ENCODE measurements at regions not wholly inside any gene's neighbourhood (a gene's known extent, or its start where the extent isn't known, plus 50 kb on each side); places are given as distances from the start of the nearest gene placed in this dataset.

DNA sequence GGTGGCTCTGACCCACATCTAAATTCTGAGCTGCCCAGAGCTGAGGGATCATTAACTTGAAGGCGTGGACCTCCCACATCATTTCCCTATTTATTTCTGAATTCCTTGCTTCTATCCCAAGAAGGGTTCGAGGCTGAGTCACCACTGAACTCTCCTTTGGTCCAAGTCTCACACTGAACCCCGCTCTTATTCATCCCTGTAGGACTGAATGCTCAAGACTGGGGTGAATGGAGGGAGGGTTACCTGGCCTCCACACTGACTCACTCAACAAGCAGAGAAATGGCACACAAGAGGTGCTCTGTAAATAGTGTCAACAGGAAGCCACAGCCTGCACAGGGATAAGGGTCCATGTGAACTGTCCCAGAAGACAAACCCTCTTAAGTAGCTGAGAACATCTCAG is 79.1 kb upstream of the FSTL4 start:
- WGBS, 2 donors (ENCODE audit: extremely low coverage in 2 of 2, insufficient read length in 2 of 2, insufficient replicate concordance in 1 of 2) = no CpG with 5 or more reads among the region's 3 CpGs
- H3K79me1 ChIP-seq (ENCODE audit: low read depth, low read length) = no peaks in the 10 kb centered on the region
- H3K4me2 ChIP-seq (ENCODE audit: insufficient read depth, low read length, poor library complexity, severe bottlenecking) = no peak overlapping the region
- no peak overlapping the region for H2BK5ac ChIP-seq (ENCODE audit: low read length)
- H3K4ac ChIP-seq (ENCODE audit: low read length) = no peak overlapping the region
- no peaks in the 10 kb centered on the region for H3K4me1 ChIP-seq (ENCODE audit: control insufficient read depth in 2 of 2, insufficient read depth in 1 of 2, low read depth in 1 of 2, low read length in 2 of 2)
- H3K27ac ChIP-seq (replicated peaks; ENCODE audit: low read length) = no peak overlapping the region
- H3K4me3 ChIP-seq (ENCODE audit: low read length in 2 of 2) = no peak overlapping the region
- no peak overlapping the region for H3K9ac ChIP-seq (ENCODE audit: low read depth, low read length, poor library complexity)
- H4K91ac ChIP-seq (ENCODE audit: low read depth, low read length, poor library complexity) = no peak overlapping the region
- H2BK120ac ChIP-seq (ENCODE audit: low read depth, low read length) = no peak overlapping the region
- H3K36me3 ChIP-seq (replicated peaks in 1 of 2; ENCODE audit: control insufficient read depth in 2 of 2, insufficient read depth in 2 of 2, low read length in 2 of 2) = no peaks in the 10 kb centered on the region
- H2BK12ac ChIP-seq (ENCODE audit: low read length) = no peak overlapping the region
- no peak for DNase-seq (ENCODE audit: low spot score)
- no peak overlapping the region for H2BK15ac ChIP-seq (ENCODE audit: low read length)
- no peak overlapping the region for H4K8ac ChIP-seq (ENCODE audit: low read depth, low read length)
- H3K27me3 ChIP-seq (ENCODE audit: control insufficient read depth in 3 of 3, insufficient read depth in 3 of 3, low read depth in 1 of 3, low read length in 3 of 3) = peaks cover 0 to 2% (median 0%) of the 10 kb centered on the region in 3 experiments
- H2AK5ac ChIP-seq (ENCODE audit: low read depth, low read length) = no peak overlapping the region
- H3K18ac ChIP-seq (ENCODE audit: low read length) = no peak overlapping the region
- H3K9me3 ChIP-seq (replicated peaks in 1 of 2; ENCODE audit: control insufficient read depth in 2 of 2, insufficient read depth in 1 of 2, low read depth in 1 of 2, low read length in 2 of 2) = no peaks in the 10 kb centered on the region
- no peak overlapping the region for H3K14ac ChIP-seq (ENCODE audit: low read length)
- H2AFZ ChIP-seq (ENCODE audit: low read length) = no peak overlapping the region
- H3K23ac ChIP-seq (ENCODE audit: low read depth, low read length, poor library complexity) = no peak overlapping the region

DNA sequence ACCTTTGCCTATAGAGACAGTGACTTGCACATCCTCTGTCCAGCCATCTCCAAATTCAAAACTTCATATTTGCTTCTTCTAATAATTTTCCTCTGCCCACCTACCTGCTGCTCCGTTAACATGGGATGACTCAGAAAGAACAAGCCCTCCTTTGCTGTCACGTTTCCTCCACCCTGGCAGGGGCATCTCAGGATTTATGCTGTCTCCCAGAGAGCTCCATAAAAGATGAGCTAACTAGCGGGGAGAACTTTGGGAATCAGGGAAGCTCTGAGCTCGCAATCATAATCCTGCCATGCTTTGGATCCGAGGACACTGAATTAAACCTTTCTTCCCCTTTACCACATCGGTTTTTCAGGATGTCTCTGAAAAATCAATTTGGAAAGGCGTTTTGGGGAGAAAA is 78.4 kb upstream of the FSTL4 start:
- Histone ChIP-seq H2BK15ac (ENCODE audit: low read length) (no peak overlapping the region), H3K36me3 (replicated peaks in 1 of 2; ENCODE audit: control insufficient read depth in 2 of 2, insufficient read depth in 2 of 2, low read length in 2 of 2) (no peaks in the 10 kb centered on the region), H3K27me3 (ENCODE audit: control insufficient read depth in 3 of 3, insufficient read depth in 3 of 3, low read depth in 1 of 3, low read length in 3 of 3) (peaks cover 0 to 2% (median 0%) of the 10 kb centered on the region in 3 experiments), H2AK5ac (ENCODE audit: low read depth, low read length) (no peak overlapping the region), H2BK12ac (ENCODE audit: low read length) (no peak overlapping the region), H3K14ac (ENCODE audit: low read length) (no peak overlapping the region), H3K79me1 (ENCODE audit: low read depth, low read length) (no peaks in the 10 kb centered on the region), H4K8ac (ENCODE audit: low read depth, low read length) (no peak overlapping the region), H3K4me2 (ENCODE audit: insufficient read depth, low read length, poor library complexity, severe bottlenecking) (no peak overlapping the region), H3K9ac (ENCODE audit: low read depth, low read length, poor library complexity) (no peak overlapping the region), H4K91ac (ENCODE audit: low read depth, low read length, poor library complexity) (no peak overlapping the region), H3K4me1 (ENCODE audit: control insufficient read depth in 2 of 2, insufficient read depth in 1 of 2, low read depth in 1 of 2, low read length in 2 of 2) (no peaks in the 10 kb centered on the region), H3K9me3 (replicated peaks in 1 of 2; ENCODE audit: control insufficient read depth in 2 of 2, insufficient read depth in 1 of 2, low read depth in 1 of 2, low read length in 2 of 2) (no peaks in the 10 kb centered on the region), H3K4ac (ENCODE audit: low read length) (no peak overlapping the region), H2BK5ac (ENCODE audit: low read length) (no peak overlapping the region), H2AFZ (ENCODE audit: low read length) (no peak overlapping the region), H3K4me3 (ENCODE audit: low read length in 2 of 2) (no peak overlapping the region), H3K18ac (ENCODE audit: low read length) (no peak overlapping the region), H3K27ac (replicated peaks; ENCODE audit: low read length) (no peak overlapping the region), H3K23ac (ENCODE audit: low read depth, low read length, poor library complexity) (no peak overlapping the region), H2BK120ac (ENCODE audit: low read depth, low read length) (no peak overlapping the region)
- DNase-seq (ENCODE audit: low spot score) = no peak
- no CpG with 5 or more reads among the region's 7 CpGs for WGBS, 2 donors (ENCODE audit: extremely low coverage in 2 of 2, insufficient read length in 2 of 2, insufficient replicate concordance in 1 of 2)

DNA sequence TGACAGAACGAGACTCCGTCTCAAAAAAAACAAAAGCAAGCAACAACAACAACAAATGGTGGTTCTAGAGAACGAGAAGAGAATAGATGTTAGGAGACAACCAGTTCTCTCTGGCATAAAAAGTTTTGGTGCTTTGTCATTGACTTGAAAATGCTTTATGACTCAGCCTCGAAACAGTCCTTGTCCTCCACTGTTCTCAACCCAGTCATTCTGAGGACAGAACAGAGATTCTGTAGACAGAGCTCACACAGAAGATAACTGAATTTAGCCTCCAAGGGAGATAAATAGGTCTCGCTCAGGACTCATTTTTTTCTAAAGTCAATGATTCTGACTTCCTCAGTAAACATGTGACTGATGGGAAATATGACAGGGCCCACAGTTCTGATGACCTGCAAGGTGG is 76.0 kb upstream of the FSTL4 start:
- Histone ChIP-seq H3K9me3 (replicated peaks in 1 of 2; ENCODE audit: control insufficient read depth in 2 of 2, insufficient read depth in 1 of 2, low read depth in 1 of 2, low read length in 2 of 2) (no peaks in the 10 kb centered on the region), H3K14ac (ENCODE audit: low read length) (no peak overlapping the region)
- no CpG with 5 or more reads among the region's 5 CpGs for WGBS, 2 donors (ENCODE audit: extremely low coverage in 2 of 2, insufficient read length in 2 of 2, insufficient replicate concordance in 1 of 2)

DNA sequence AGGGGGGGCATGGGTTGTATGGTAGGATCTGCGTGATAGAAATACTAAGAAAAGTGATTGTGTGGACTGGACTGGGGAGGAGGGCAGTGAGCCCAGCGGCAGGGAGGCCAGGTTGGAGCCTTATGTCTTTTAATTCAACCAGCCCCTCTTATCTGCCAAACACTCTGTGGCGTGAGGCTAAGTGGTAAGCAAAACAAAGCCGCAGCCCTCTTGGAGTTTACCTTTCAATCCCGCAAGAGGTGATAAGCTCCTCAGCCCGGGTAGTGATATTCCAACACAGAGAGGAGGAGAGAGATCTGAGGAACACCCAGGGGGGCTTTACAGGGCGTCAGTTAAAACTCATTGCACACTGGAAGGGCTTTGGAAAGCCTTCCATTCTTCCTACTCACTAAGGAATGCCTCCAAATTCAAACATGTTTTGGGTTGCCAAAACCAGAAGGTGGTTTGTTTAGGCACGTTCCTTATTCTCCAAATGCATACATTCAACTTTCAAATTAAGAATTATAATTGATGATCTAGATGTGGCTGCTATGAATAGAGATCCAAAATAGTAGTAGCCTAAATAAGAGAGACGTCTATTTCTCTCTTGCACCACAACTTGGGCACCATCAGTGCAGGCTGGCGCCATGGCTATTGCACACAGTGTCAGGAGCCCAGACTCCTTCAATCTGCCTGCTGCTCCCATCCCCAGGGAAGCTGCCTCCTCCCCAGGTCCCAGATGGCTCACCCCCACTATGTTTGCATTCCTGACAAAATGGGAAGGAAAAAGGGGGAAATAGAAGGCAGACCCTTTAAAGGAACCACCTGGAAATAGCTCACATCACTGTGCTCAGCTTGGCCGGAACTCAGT is 75.1 kb upstream of the FSTL4 start:
- H3K14ac ChIP-seq (ENCODE audit: low read length) = no peak overlapping the region
- H3K9me3 ChIP-seq (replicated peaks in 1 of 2; ENCODE audit: control insufficient read depth in 2 of 2, insufficient read depth in 1 of 2, low read depth in 1 of 2, low read length in 2 of 2) = no peaks in the 10 kb centered on the region
- no peaks in the 10 kb centered on the region for H3K36me3 ChIP-seq (replicated peaks in 1 of 2; ENCODE audit: control insufficient read depth in 2 of 2, insufficient read depth in 2 of 2, low read length in 2 of 2)
- DNase-seq (ENCODE audit: low spot score) = no peak
- H3K4ac ChIP-seq (ENCODE audit: low read length) = no peak overlapping the region
- no peak overlapping the region for H4K8ac ChIP-seq (ENCODE audit: low read depth, low read length)
- no peak overlapping the region for H2BK5ac ChIP-seq (ENCODE audit: low read length)
- H3K9ac ChIP-seq (ENCODE audit: low read depth, low read length, poor library complexity) = no peak overlapping the region
- WGBS, 2 donors (ENCODE audit: extremely low coverage in 2 of 2, insufficient read length in 2 of 2, insufficient replicate concordance in 1 of 2) = no CpG with 5 or more reads among the region's 11 CpGs
- no peak overlapping the region for H2BK12ac ChIP-seq (ENCODE audit: low read length)
- H3K27me3 ChIP-seq (ENCODE audit: control insufficient read depth in 3 of 3, insufficient read depth in 3 of 3, low read depth in 1 of 3, low read length in 3 of 3) = no peaks in the 10 kb centered on the region
- H3K4me3 ChIP-seq (ENCODE audit: low read length in 2 of 2) = no peak overlapping the region
- peak overlapping the region; percentile 56 for H3K18ac ChIP-seq (ENCODE audit: low read length)
- no peak overlapping the region for H4K91ac ChIP-seq (ENCODE audit: low read depth, low read length, poor library complexity)
- H2AK5ac ChIP-seq (ENCODE audit: low read depth, low read length) = no peak overlapping the region
- H3K4me2 ChIP-seq (ENCODE audit: insufficient read depth, low read length, poor library complexity, severe bottlenecking) = no peak overlapping the region
- no peak overlapping the region for H3K27ac ChIP-seq (replicated peaks; ENCODE audit: low read length)
- H3K4me1 ChIP-seq (ENCODE audit: control insufficient read depth in 2 of 2, insufficient read depth in 1 of 2, low read depth in 1 of 2, low read length in 2 of 2) = no peaks in the 10 kb centered on the region
- no peak overlapping the region for H2BK15ac ChIP-seq (ENCODE audit: low read length)
- H3K79me1 ChIP-seq (ENCODE audit: low read depth, low read length) = no peaks in the 10 kb centered on the region
- no peak overlapping the region for H2AFZ ChIP-seq (ENCODE audit: low read length)
- no peak overlapping the region for H2BK120ac ChIP-seq (ENCODE audit: low read depth, low read length)
- no peak overlapping the region for H3K23ac ChIP-seq (ENCODE audit: low read depth, low read length, poor library complexity)

More for the DNA sequence above, 76.0 kb upstream of the FSTL4 start:
- no peak for DNase-seq (ENCODE audit: low spot score)
- Histone ChIP-seq H2AFZ (ENCODE audit: low read length) (no peak overlapping the region), H3K27me3 (ENCODE audit: control insufficient read depth in 3 of 3, insufficient read depth in 3 of 3, low read depth in 1 of 3, low read length in 3 of 3) (no peaks in the 10 kb centered on the region), H3K18ac (ENCODE audit: low read length) (no peak overlapping the region), H3K4ac (ENCODE audit: low read length) (no peak overlapping the region), H3K27ac (replicated peaks; ENCODE audit: low read length) (no peak overlapping the region), H2BK5ac (ENCODE audit: low read length) (no peak overlapping the region), H3K4me1 (ENCODE audit: control insufficient read depth in 2 of 2, insufficient read depth in 1 of 2, low read depth in 1 of 2, low read length in 2 of 2) (no peaks in the 10 kb centered on the region), H2BK12ac (ENCODE audit: low read length) (no peak overlapping the region), H2AK5ac (ENCODE audit: low read depth, low read length) (no peak overlapping the region), H2BK15ac (ENCODE audit: low read length) (no peak overlapping the region), H4K8ac (ENCODE audit: low read depth, low read length) (no peak overlapping the region), H4K91ac (ENCODE audit: low read depth, low read length, poor library complexity) (no peak overlapping the region), H3K36me3 (replicated peaks in 1 of 2; ENCODE audit: control insufficient read depth in 2 of 2, insufficient read depth in 2 of 2, low read length in 2 of 2) (no peaks in the 10 kb centered on the region), H2BK120ac (ENCODE audit: low read depth, low read length) (no peak overlapping the region), H3K23ac (ENCODE audit: low read depth, low read length, poor library complexity) (no peak overlapping the region), H3K4me2 (ENCODE audit: insufficient read depth, low read length, poor library complexity, severe bottlenecking) (no peak overlapping the region), H3K79me1 (ENCODE audit: low read depth, low read length) (no peaks in the 10 kb centered on the region), H3K4me3 (ENCODE audit: low read length in 2 of 2) (no peak overlapping the region), H3K9ac (ENCODE audit: low read depth, low read length, poor library complexity) (no peak overlapping the region)
